ENCODE measurements at regions not wholly inside any gene's neighbourhood (a gene's known extent, or its start where the extent isn't known, plus 50 kb on each side); places are given as distances from the start of the nearest gene placed in this dataset.
"Not testable (repeated sequence)": the region's sequence is repeated elsewhere in the genome, so short reads cannot be mapped to it uniquely, and the experiment has no call there.

DNA sequence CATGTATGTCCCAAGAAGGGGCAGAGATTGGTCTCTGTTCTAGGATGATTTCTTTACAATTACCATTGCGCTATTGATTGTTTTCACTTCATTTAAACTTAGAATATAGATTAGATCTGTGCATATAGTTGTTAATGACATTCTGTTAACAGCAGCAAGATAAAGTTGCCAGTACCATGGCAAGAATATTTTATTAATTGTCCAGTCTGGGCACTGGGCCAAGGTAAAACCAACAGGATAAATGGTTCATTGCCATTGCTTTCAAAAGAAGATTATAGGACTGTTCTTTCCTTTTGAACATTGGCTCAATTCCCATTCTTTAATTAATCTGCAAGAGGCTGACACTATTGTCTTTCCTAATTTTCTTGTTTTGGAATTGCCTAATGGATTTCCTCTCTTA lies 592.4 kb downstream of the RFPL4B start:
- Mint-ChIP-seq H3K27ac (no peak overlapping the region), H3K9me3 (no peaks in the 10 kb centered on the region), H3K4me3 (no peak overlapping the region), H3K4me1 (peaks cover 4% of the 10 kb centered on the region), H3K36me3 (ENCODE audit: low read depth) (no peaks in the 10 kb centered on the region), H3K27me3 (ENCODE audit: low read depth, poor library complexity) (no peaks in the 10 kb centered on the region)
- TF ChIP-seq, protein P1, sequence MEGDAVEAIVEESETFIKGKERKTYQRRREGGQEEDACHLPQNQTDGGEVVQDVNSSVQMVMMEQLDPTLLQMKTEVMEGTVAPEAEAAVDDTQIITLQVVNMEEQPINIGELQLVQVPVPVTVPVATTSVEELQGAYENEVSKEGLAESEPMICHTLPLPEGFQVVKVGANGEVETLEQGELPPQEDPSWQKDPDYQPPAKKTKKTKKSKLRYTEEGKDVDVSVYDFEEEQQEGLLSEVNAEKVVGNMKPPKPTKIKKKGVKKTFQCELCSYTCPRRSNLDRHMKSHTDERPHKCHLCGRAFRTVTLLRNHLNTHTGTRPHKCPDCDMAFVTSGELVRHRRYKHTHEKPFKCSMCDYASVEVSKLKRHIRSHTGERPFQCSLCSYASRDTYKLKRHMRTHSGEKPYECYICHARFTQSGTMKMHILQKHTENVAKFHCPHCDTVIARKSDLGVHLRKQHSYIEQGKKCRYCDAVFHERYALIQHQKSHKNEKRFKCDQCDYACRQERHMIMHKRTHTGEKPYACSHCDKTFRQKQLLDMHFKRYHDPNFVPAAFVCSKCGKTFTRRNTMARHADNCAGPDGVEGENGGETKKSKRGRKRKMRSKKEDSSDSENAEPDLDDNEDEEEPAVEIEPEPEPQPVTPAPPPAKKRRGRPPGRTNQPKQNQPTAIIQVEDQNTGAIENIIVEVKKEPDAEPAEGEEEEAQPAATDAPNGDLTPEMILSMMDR (IDR thresholded peaks at IDR 0.05): no peak
- no peak for DNase-seq

DNA sequence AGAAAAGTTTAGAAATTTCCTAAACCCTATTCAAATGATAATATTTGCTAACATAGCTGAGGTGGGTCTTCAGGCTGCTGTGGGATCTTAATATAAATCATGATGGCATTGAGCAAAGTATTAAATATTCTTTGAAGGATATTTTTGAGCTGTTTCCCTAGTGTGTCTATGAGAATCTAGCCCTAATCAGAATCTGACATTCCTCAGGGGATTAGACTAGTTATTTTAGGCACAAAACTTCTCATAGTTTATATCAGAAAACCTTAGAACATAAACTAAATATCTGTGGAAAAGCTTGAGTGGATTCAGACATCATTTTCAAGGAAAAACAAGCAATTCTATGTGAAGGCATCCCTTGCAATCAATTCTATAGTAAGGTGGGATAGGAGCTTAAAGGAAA lies 594.5 kb downstream of the RFPL4B start:
- peaks cover under 1% of the 10 kb centered on the region for H3K9me3 Mint-ChIP-seq
- no peaks in the 10 kb centered on the region for H3K27me3 Mint-ChIP-seq (ENCODE audit: low read depth, poor library complexity)
- no peak overlapping the region for H3K4me3 Mint-ChIP-seq
- H3K36me3 Mint-ChIP-seq (ENCODE audit: low read depth): peaks cover 4% of the 10 kb centered on the region
- peaks cover 4% of the 10 kb centered on the region for H3K4me1 Mint-ChIP-seq
- TF ChIP-seq, protein P1 (IDR thresholded peaks at IDR 0.05): no peak
- H3K27ac Mint-ChIP-seq: no peak overlapping the region
- DNase-seq: no peak

DNA sequence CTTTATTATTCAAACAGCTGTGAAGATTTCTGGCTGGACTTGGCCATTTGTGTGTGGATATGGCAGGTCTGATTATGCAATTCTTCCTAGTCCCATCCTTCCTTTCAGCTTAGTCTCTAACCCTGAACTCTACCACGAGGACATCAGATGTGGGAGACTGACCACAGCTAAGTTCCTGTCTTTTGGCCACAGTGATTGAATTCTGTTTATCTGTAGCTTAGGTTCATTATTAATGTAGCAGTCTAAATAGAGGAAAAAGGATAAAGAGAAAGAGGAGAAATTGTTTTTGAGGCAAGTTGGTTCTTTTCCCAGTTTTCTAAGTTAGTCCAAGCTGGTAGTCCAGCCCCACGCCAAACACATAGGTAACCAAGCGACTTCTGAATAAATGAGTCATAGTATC lies 598.9 kb downstream of the RFPL4B start:
- no peak overlapping the region for H3K4me3 Mint-ChIP-seq
- no peak for DNase-seq

DNA sequence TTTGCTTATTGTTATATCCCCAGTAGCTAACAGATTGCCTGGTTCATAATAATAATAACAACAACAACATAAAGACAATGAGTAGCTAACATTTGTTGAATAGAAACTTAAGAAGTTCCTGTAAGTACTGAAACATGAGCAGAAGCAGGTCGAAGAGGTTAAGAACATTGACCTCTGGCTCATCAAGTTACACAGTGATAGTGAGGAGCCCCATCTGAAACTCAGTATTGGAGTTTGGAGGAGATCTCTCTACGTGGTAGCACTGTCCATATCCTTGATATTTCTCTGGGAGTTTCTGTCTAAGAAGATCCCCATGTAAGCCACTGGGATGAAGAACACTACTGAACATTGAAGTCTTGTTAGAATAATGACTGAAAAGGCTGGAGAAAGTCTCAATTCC lies 600.4 kb downstream of the RFPL4B start:
- no peaks in the 10 kb centered on the region for H3K27me3 Mint-ChIP-seq (ENCODE audit: low read depth, poor library complexity)
- peak overlapping the region; percentile 86 for H3K27ac Mint-ChIP-seq
- peaks cover 14% of the 10 kb centered on the region for H3K36me3 Mint-ChIP-seq (ENCODE audit: low read depth)
- peaks cover 8% of the 10 kb centered on the region for H3K9me3 Mint-ChIP-seq
- TF ChIP-seq, protein P1 (IDR thresholded peaks at IDR 0.05): no peak
- H3K4me1 Mint-ChIP-seq: peaks cover 20% of the 10 kb centered on the region
- DNase-seq: no peak
- no peak overlapping the region for H3K4me3 Mint-ChIP-seq

More for the DNA sequence above, 598.9 kb downstream of the RFPL4B start:
- H3K4me1 Mint-ChIP-seq: peaks cover 15% of the 10 kb centered on the region
- TF ChIP-seq, protein P1 (IDR thresholded peaks at IDR 0.05): no peak
- peaks cover 5% of the 10 kb centered on the region for H3K9me3 Mint-ChIP-seq
- peaks cover 10% of the 10 kb centered on the region for H3K36me3 Mint-ChIP-seq (ENCODE audit: low read depth)
- H3K27ac Mint-ChIP-seq: no peak overlapping the region
- H3K27me3 Mint-ChIP-seq (ENCODE audit: low read depth, poor library complexity): no peaks in the 10 kb centered on the region

DNA sequence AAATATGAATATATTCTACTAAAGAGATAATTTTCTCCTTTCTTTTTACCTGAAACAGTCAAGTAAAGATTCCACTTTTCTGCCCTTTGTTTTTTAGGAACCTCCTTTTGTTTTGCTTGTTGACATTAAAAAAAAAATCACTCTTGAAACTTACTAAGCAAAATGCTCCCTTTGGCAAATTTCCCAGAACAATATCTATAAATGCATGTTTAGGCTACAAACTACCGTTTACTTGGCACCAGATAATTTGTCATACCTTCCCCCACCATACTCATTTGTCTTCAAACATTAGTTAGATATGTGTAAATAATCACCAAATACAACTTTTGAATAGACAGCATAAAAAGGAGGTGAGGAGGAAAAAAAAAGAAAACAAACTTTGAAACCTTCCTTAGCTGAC lies 604.7 kb downstream of the RFPL4B start:
- no peak for DNase-seq
- peaks cover 26% of the 10 kb centered on the region for H3K9me3 Mint-ChIP-seq
- no peak overlapping the region for H3K27ac Mint-ChIP-seq
- no peaks in the 10 kb centered on the region for H3K27me3 Mint-ChIP-seq (ENCODE audit: low read depth, poor library complexity)
- no peak overlapping the region for H3K4me3 Mint-ChIP-seq
- peaks cover 16% of the 10 kb centered on the region for H3K36me3 Mint-ChIP-seq (ENCODE audit: low read depth)
- peaks cover 24% of the 10 kb centered on the region for H3K4me1 Mint-ChIP-seq
- TF ChIP-seq, protein P1 (IDR thresholded peaks at IDR 0.05): no peak

DNA sequence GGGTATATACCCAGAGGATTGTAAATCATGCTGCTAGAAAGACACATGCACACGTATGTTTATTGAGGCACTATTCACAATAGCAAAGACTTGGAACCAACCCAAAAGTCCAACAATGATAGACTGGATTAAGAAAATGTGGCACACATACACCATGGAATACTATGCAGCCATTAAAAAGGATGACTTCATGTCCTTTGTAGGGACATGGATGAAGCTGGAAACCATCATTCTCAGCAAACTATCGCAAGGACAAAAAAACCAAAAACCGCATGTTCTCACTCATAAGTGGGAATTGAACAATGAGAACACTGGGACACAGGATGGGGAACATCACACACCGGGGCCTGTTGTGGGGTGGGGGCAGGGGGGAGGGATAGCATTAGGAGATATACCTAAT lies 608.6 kb downstream of the RFPL4B start:
- H3K4me3 Mint-ChIP-seq; DNase-seq; H3K27ac Mint-ChIP-seq; H3K27me3 Mint-ChIP-seq (ENCODE audit: low read depth, poor library complexity): not testable (repeated sequence)
- Mint-ChIP-seq H3K9me3 (peaks cover 46% of the 10 kb centered on the region), H3K4me1 (peaks cover 30% of the 10 kb centered on the region), H3K36me3 (ENCODE audit: low read depth) (peaks cover 29% of the 10 kb centered on the region)

Measured in nephron progenitor cell (in vitro differentiated cells).